HepG2 (cell line): ENCODE measurements at regions not wholly inside any gene's neighbourhood (a gene's known extent, or its start where the extent isn't known, plus 50 kb on each side); places are given as distances from the start of the nearest gene placed in this dataset.

Experiments
- ATAC-seq: fragments of 200-7000 bp; cut with Tn5 transposase; 3 replicates; pipeline ENCODE4 v1.9.1; 2020; ENCODE audit warnings: mild to moderate bottlenecking, moderate library complexity
- BruUV-seq: library from RNA; stranded (reverse); fragments of 400-500 nt; replicated peaks from 2 replicates; lab custom pipeline; 2021; lab: Mats Ljungman, UMichigan
- CTCF ChIA-PET: fragments of 300-600 bp; formaldehyde crosslinking; extraction: SDS; loops from one replicate; lab custom pipeline; 2021; ENCODE audit warnings: low total read pairs, inconsistent platforms, low intra/inter-chr PET ratio; lab: Yijun Ruan, JAX
- POLR2A ChIA-PET: fragments of 350-600 bp; sonication (Branson Sonifier 250); formaldehyde crosslinking; loops from one replicate; lab custom pipeline; 2020; ENCODE audit warnings: antibody characterized with exemption, inconsistent platforms; lab: Yijun Ruan, JAX
- DNase-seq: peaks from one replicate; pipeline ENCODE4 v3.0.0-alpha.2; 2015; ENCODE audit warnings: low spot score
- FAIRE-seq: peaks from 3 replicates; lab custom pipeline; 2011; peaks lifted over from hg19 to GRCh38; lab: Jason Lieb, UNC
- H2AFZ ChIP-seq: one replicate; pipeline ENCODE4 v1.6.1; 2011; ENCODE audit warnings: low read length, inconsistent platforms
- H3K27ac ChIP-seq: fragments of 300-600 bp; 3 replicates; pipeline ENCODE4 v1.8.0; 2011; ENCODE audit warnings: mixed run types, mild to moderate bottlenecking, mixed read lengths, low read length, inconsistent platforms; ENCODE audit not compliant: insufficient read depth; ENCODE audit errors: extremely low read length
- H3K27me3 ChIP-seq, 2 experiments: fragments of 200-600 bp in 1 of 2; 2 replicates in 1 of 2; 3 replicates in 1 of 2; pipeline versions ENCODE4 v1.6.0 to v1.8.0; 2011; ENCODE audit warnings: low read length in 2 of 2, mild to moderate bottlenecking in 2 of 2, moderate library complexity in 2 of 2, inconsistent platforms in 1 of 2; ENCODE audit not compliant: insufficient read depth in 2 of 2, control insufficient read depth in 1 of 2
- H3K36me3 ChIP-seq, 2 experiments: fragments of 200-600 bp in 1 of 2; replicated peaks in 1 of 2; 2 replicates in 1 of 2; 3 replicates in 1 of 2; pipeline versions ENCODE4 v1.5.1 to v1.8.0; 2011; ENCODE audit warnings: low read length in 2 of 2, inconsistent platforms in 1 of 2; ENCODE audit not compliant: insufficient read depth in 2 of 2, control insufficient read depth in 1 of 2
- H3K4me1 ChIP-seq: 2 replicates; pipeline ENCODE4 v1.5.1; 2012; ENCODE audit warnings: low read length, inconsistent platforms; ENCODE audit not compliant: insufficient read depth
- H3K4me2 ChIP-seq: 2 replicates; pipeline ENCODE4 v1.6.0; 2011; ENCODE audit warnings: low read depth, low read length, inconsistent platforms
- H3K4me3 ChIP-seq, 3 experiments: fragments of 200-600 bp in 1 of 3; sonication (generic), shearing (Covaris generic) in 1 of 3; replicated peaks in 1 of 3; 2 replicates each; pipeline ENCODE4 v1.5.1; 2011 to 2016; ENCODE audit warnings: low read length in 3 of 3, inconsistent platforms in 2 of 3, low read depth in 2 of 3, mild to moderate bottlenecking in 2 of 3, control low read depth in 1 of 3, mixed read lengths in 1 of 3; ENCODE audit not compliant: insufficient read depth in 1 of 3
- H3K79me2 ChIP-seq: one replicate; pipeline ENCODE4 v1.6.1; 2011; ENCODE audit warnings: low read length, inconsistent platforms; ENCODE audit not compliant: insufficient read depth
- H3K9ac ChIP-seq: 2 replicates; pipeline ENCODE4 v1.6.0; 2011; ENCODE audit warnings: mild to moderate bottlenecking, low read depth, low read length, inconsistent platforms; ENCODE audit not compliant: insufficient read depth
- H3K9me3 ChIP-seq: 2 replicates; pipeline ENCODE4 v1.5.1; 2012; ENCODE audit warnings: mild to moderate bottlenecking, low read length
- H4K20me1 ChIP-seq: 2 replicates; pipeline ENCODE4 v1.6.0; 2011; ENCODE audit warnings: inconsistent platforms, mild to moderate bottlenecking, low read length, moderate library complexity; ENCODE audit not compliant: insufficient read depth
- AKNA ChIP-seq: sonication (generic); formaldehyde crosslinking; IDR thresholded peaks from 2 replicates; pipeline ENCODE4 v1.4.0; 2020; ENCODE audit warnings: missing genetic modification reagents, borderline replicate concordance
- FOSL2 ChIP-seq: sonication (generic); formaldehyde crosslinking; IDR thresholded peaks from 2 replicates; pipeline ENCODE4 v1.4.0; 2020; ENCODE audit warnings: missing genetic modification reagents
- KDM1A ChIP-seq: IDR thresholded peaks from 2 replicates; pipeline ENCODE4 v1.6.1; 2016; ENCODE audit warnings: missing compliant biosample characterization
- KMT2A ChIP-seq: sonication (generic); formaldehyde crosslinking; IDR thresholded peaks from 2 replicates; pipeline ENCODE4 v1.4.0; 2020; ENCODE audit warnings: missing genetic modification reagents
- STAT5B ChIP-seq: sonication (generic); formaldehyde crosslinking; IDR thresholded peaks from 2 replicates; pipeline ENCODE4 v1.4.0; 2020; ENCODE audit warnings: missing genetic modification reagents
- ZHX2 ChIP-seq, 2 experiments: sonication (generic) in 1 of 2; formaldehyde crosslinking in 1 of 2; IDR thresholded peaks; 2 replicates each; pipeline versions ENCODE4 v1.6.1 to v1.9.0; 2014 to 2022; ENCODE audit warnings: antibody characterized with exemption in 1 of 2, borderline replicate concordance in 1 of 2, inconsistent platforms in 1 of 2, low read depth in 1 of 2, missing genetic modification reagents in 1 of 2
- in situ Hi-C: cut with HindIII; loops from 2 replicates; pipeline ENCODE4 v1.10.0; 2017; ENCODE audit warnings: low pct_unique_long_range_greater_than_20kb; ENCODE audit not compliant: extremely low pct_ligation_motif_present
- intact Hi-C: fragments of 100-400 bp; cut with micrococcal nuclease; formaldehyde crosslinking; loops from one replicate; pipeline ENCODE4 v1.10.0; 2022; ENCODE audit not compliant: unreplicated experiment

GRCh38 chr11:86722748-86723147 is 50.3 kb upstream of the ME3 start:
- Histone ChIP-seq H3K4me3 (no peak overlapping the region), H3K9me3 (no peaks in the 10 kb centered on the region), H3K27ac (no peak overlapping the region), H3K4me2 (no peak overlapping the region), H3K9ac (no peak overlapping the region), H3K36me3 (no peaks in the 10 kb centered on the region), H3K79me2 (no peaks in the 10 kb centered on the region), H3K27me3 (peaks cover 3 to 8% of the 10 kb centered on the region in 2 experiments; a peak in 3 of 5 replicates), H3K4me1 (no peaks in the 10 kb centered on the region), H4K20me1 (no peaks in the 10 kb centered on the region), H2AFZ (no peak overlapping the region)
- FAIRE-seq (no peak), ATAC-seq (no peak), DNase-seq (no peak)
- no TSS peak for BruUV-seq
- TF ChIP-seq ZHX2 (IDR thresholded peaks at IDR 0.05; ENCODE audit: low read depth), result no peak
- TF ChIP-seq ZHX2 (CRISPR knock-in tag; IDR thresholded peaks at IDR 0.05; ENCODE audit: borderline replicate concordance), result no peak
- TF ChIP-seq KMT2A, result no peak
- TF ChIP-seq KDM1A (CRISPR knock-in tag), result no peak
- no peak for TF ChIP-seq AKNA (CRISPR knock-in tag)
- no peak for TF ChIP-seq FOSL2 (CRISPR knock-in tag)
- no peak for TF ChIP-seq STAT5B
- in situ Hi-C loops (no loop called here), intact Hi-C loops (no loop called here)
- ChIA-PET CTCF (no interaction called here), POLR2A (no interaction called here)
